ENCODE measurements at regions not wholly inside any gene's neighbourhood (a gene's known extent, or its start where the extent isn't known, plus 50 kb on each side); places are given as distances from the start of the nearest gene placed in this dataset.

- TF ChIP-seq CTCF (IDR thresholded peaks at IDR 0.05; ENCODE audit: low read depth, low read length, poor library complexity, severe bottlenecking) (no peak), EZH2phosphoT487 (IDR thresholded peaks at IDR 0.05; ENCODE audit: borderline replicate concordance, low read length) (no peak)
Measured at GRCh38 chr9:27668280-27668679, 95.0 kb upstream of the C9orf72 start.

All from DOHH2 (cell line).